Neuron (in vitro differentiated cells): ENCODE measurements at regions not wholly inside any gene's neighbourhood (a gene's known extent, or its start where the extent isn't known, plus 50 kb on each side); places are given as distances from the start of the nearest gene placed in this dataset.

Experiments used
- H2AFZ ChIP-seq: one replicate; pipeline ENCODE4 v1.6.1; 2013; ENCODE audit warnings: low read depth, mild to moderate bottlenecking, inconsistent platforms, low read length, moderate library complexity
- H3K27me3 ChIP-seq: one replicate; pipeline ENCODE4 v1.6.1; 2013; ENCODE audit warnings: low read length; ENCODE audit not compliant: insufficient read depth
- H3K36me3 ChIP-seq: one replicate; pipeline ENCODE4 v1.6.1; 2013; ENCODE audit warnings: low read length; ENCODE audit not compliant: insufficient read depth
- H3K4me1 ChIP-seq: one replicate; pipeline ENCODE4 v1.6.1; 2013; ENCODE audit warnings: low read length; ENCODE audit not compliant: insufficient read depth
- H3K4me3 ChIP-seq: 2 replicates; pipeline ENCODE4 v1.5.1; 2013; ENCODE audit warnings: mild to moderate bottlenecking, low read length, moderate library complexity
- H3K9me3 ChIP-seq: one replicate; pipeline ENCODE4 v1.6.1; 2013; ENCODE audit warnings: low read length

GRCh38 chr3:111335512-111336303 is 206.3 kb upstream of the CD96 start:
- Histone ChIP-seq H3K36me3 (no peaks in the 10 kb centered on the region), H3K4me1 (no peaks in the 10 kb centered on the region), H3K9me3 (peaks cover 3% of the 10 kb centered on the region), H3K27me3 (no peaks in the 10 kb centered on the region), H3K4me3 (no peak overlapping the region), H2AFZ (no peak overlapping the region)

DNA sequence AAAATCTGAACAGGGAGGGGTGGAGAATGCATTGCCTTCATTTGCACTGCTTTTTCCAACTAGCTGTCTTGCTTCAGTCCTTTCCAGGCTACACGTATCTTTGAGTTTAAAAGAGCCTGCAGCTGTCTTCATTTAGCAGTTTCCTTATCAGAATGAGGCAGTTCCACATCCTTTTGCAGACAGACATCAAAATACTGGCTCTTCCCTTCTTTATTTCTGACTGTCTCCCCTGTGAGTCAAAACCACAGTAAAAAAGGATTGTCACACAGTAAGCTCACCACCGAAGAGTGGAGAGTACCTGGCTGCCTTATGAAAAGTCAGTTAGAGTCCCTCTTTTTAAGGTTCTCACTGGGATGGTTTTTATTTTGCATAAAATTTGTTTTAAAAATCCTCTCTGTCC is 205.5 kb upstream of the CD96 start:
- H2AFZ ChIP-seq, result no peak overlapping the region
- H3K9me3 ChIP-seq, result peaks cover 3% of the 10 kb centered on the region
- no peaks in the 10 kb centered on the region for H3K4me1 ChIP-seq
- H3K36me3 ChIP-seq, result no peaks in the 10 kb centered on the region
- no peak overlapping the region for H3K4me3 ChIP-seq
- H3K27me3 ChIP-seq, result no peaks in the 10 kb centered on the region

GRCh38 chr3:111338059-111338698 is 203.8 kb upstream of the CD96 start:
- no peaks in the 10 kb centered on the region for H3K36me3 ChIP-seq
- peaks cover 5% of the 10 kb centered on the region for H3K9me3 ChIP-seq
- no peaks in the 10 kb centered on the region for H3K27me3 ChIP-seq
- no peak overlapping the region for H2AFZ ChIP-seq
- no peak overlapping the region for H3K4me3 ChIP-seq
- no peaks in the 10 kb centered on the region for H3K4me1 ChIP-seq

DNA sequence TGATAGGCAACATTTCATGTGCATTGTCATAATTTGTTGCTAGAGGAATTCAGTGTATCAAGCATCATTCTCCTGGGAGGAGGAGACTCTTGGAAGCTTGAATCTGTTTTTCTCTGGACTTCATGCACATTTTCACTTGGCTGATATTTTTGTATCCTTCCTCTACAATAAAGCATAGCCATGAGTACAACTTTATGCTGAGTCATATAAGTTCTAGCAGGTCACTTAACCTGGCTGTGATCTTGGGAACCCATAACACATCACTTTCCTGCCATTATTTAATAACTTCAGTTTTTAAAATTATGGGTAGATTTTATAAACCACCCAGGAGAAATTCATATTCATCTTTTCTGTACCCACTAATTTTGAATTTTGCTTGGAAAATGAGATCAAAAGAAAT is 203.0 kb upstream of the CD96 start:
- no peak overlapping the region for H3K4me3 ChIP-seq
- H2AFZ ChIP-seq, result no peak overlapping the region
- H3K27me3 ChIP-seq, result no peaks in the 10 kb centered on the region
- H3K36me3 ChIP-seq, result no peaks in the 10 kb centered on the region
- H3K9me3 ChIP-seq, result peaks cover 5% of the 10 kb centered on the region
- H3K4me1 ChIP-seq, result no peaks in the 10 kb centered on the region

DNA sequence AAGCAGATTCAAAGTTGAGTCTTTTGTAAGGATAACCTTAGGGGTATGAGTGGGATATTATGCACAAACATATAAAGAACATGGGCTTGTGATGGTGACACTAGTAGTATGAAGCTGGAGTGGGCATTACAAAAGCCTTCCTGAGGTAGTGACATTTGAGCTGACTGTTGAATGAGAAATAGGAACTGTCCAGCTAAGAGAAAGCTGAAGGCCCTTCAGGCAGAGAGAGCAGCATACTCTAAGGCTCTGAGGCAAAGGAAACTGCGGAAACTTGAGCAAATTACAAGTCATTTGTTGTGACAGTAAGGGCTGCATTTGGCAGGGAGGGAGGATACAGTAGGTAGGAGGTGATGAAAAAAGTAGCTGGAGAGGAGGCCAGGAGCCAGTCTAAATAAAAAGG is 190.7 kb upstream of the CD96 start:
- Histone ChIP-seq H3K27me3 (no peaks in the 10 kb centered on the region), H3K4me3 (no peak overlapping the region), H3K4me1 (no peaks in the 10 kb centered on the region), H2AFZ (no peak overlapping the region), H3K36me3 (no peaks in the 10 kb centered on the region), H3K9me3 (peaks cover 2% of the 10 kb centered on the region)

GRCh38 chr3:111352585-111352984 is 189.4 kb upstream of the CD96 start:
- Histone ChIP-seq H3K4me3 (no peak overlapping the region), H3K27me3 (no peaks in the 10 kb centered on the region), H2AFZ (no peak overlapping the region), H3K36me3 (no peaks in the 10 kb centered on the region), H3K9me3 (no peaks in the 10 kb centered on the region), H3K4me1 (no peaks in the 10 kb centered on the region)

GRCh38 chr3:111359261-111360030 is 182.6 kb upstream of the CD96 start:
- Histone ChIP-seq H3K36me3 (no peaks in the 10 kb centered on the region), H2AFZ (no peak overlapping the region), H3K4me1 (peaks cover 19% of the 10 kb centered on the region), H3K4me3 (no peak overlapping the region), H3K27me3 (no peaks in the 10 kb centered on the region), H3K9me3 (no peaks in the 10 kb centered on the region)

DNA sequence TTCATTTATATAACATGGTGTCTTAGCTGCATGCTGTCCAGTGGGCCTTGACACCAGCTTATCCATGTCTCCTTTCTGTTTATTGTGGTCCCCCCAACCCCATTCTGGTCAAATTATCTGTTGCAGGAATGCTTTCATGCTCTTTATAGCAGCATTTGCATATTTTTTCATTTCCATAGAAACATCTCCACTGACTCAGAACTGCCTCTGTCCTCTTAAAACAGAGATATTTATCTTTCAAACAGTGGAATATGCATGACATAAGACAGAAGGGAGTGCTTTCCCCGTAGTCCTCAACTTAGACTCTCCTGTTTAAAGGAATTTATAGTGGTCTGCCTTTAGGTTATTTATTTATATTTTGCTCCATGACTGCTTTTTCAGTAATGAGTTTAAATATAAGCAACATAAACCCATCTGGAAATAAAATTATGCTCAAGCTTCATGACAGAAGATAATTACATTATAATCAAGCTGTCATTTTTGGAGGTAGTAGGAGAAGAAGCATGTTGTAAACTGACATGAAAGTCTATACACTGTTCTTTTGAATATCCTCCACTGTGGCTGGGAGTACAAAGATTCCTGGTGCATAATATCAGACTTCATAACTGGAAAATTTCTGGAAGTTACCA is 179.5 kb upstream of the CD96 start:
- no peak overlapping the region for H3K4me3 ChIP-seq
- no peak overlapping the region for H2AFZ ChIP-seq
- no peaks in the 10 kb centered on the region for H3K27me3 ChIP-seq
- H3K9me3 ChIP-seq, result no peaks in the 10 kb centered on the region
- H3K4me1 ChIP-seq, result peaks cover 19% of the 10 kb centered on the region
- H3K36me3 ChIP-seq, result no peaks in the 10 kb centered on the region

DNA sequence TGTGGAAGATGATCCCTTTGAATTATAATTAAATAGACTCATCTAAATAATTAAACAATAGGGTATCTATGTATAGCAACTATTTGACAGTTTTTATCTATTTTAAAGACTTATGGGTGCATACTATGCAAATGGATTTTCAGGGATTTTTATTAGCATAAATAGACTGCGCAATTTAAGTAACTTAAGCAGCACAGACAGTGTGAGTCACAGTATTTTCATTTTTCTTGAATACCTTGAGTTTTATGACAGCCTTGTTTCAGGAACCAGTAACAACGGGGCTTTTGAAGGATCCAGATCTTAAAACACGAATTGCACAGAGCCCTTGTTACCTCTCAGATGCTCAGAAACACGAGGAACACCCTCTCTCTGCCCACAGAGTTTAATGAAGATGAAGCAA is 175.5 kb upstream of the CD96 start:
- H3K27me3 ChIP-seq, result no peaks in the 10 kb centered on the region
- H3K36me3 ChIP-seq, result no peaks in the 10 kb centered on the region
- no peaks in the 10 kb centered on the region for H3K9me3 ChIP-seq
- no peak overlapping the region for H2AFZ ChIP-seq
- peaks cover 19% of the 10 kb centered on the region for H3K4me1 ChIP-seq
- H3K4me3 ChIP-seq, result no peak overlapping the region

GRCh38 chr3:111368056-111368455 is 173.9 kb upstream of the CD96 start:
- no peak overlapping the region for H2AFZ ChIP-seq
- H3K36me3 ChIP-seq, result no peaks in the 10 kb centered on the region
- no peaks in the 10 kb centered on the region for H3K9me3 ChIP-seq
- peaks cover 5% of the 10 kb centered on the region for H3K4me1 ChIP-seq
- no peak overlapping the region for H3K4me3 ChIP-seq
- H3K27me3 ChIP-seq, result no peaks in the 10 kb centered on the region

- Histone ChIP-seq H3K36me3 (no peaks in the 10 kb centered on the region), H3K4me1 (no peaks in the 10 kb centered on the region), H3K27me3 (no peaks in the 10 kb centered on the region), H3K4me3 (no peak overlapping the region), H2AFZ (no peak overlapping the region), H3K9me3 (peaks cover 4% of the 10 kb centered on the region)
Observed at GRCh38 chr3:111369958-111370357, 172.0 kb upstream of the CD96 start.

GRCh38 chr3:111373239-111373638 is 168.8 kb upstream of the CD96 start:
- H3K4me3 ChIP-seq, result no peak overlapping the region
- H3K27me3 ChIP-seq, result no peaks in the 10 kb centered on the region
- H2AFZ ChIP-seq, result no peak overlapping the region
- no peaks in the 10 kb centered on the region for H3K4me1 ChIP-seq
- no peaks in the 10 kb centered on the region for H3K36me3 ChIP-seq
- peaks cover 4% of the 10 kb centered on the region for H3K9me3 ChIP-seq

DNA sequence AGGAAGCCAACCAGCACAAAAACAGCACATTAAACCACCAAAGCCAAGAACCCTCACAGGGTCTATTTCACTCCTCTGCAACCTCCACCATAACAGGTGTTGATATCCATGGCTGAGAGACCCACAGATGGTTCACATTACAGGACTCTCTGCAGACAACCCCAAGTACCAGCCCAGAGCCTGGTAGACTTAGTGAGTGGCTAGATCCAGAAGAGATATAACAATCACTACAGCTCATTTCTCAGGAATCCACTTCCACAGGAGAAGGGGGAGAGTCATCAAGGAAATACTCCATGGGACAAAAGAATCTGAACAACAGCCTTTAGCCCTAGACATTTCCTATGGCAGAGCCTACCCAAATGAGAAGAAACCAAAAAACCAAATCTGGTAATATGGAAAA is 168.1 kb upstream of the CD96 start:
- H3K27me3 ChIP-seq, result no peaks in the 10 kb centered on the region
- no peaks in the 10 kb centered on the region for H3K36me3 ChIP-seq
- H2AFZ ChIP-seq, result no peak overlapping the region
- no peak overlapping the region for H3K4me3 ChIP-seq
- no peaks in the 10 kb centered on the region for H3K4me1 ChIP-seq
- peaks cover 4% of the 10 kb centered on the region for H3K9me3 ChIP-seq
